ENCODE measurements at regions not wholly inside any gene's neighbourhood (a gene's known extent, or its start where the extent isn't known, plus 50 kb on each side); places are given as distances from the start of the nearest gene placed in this dataset.

DNA sequence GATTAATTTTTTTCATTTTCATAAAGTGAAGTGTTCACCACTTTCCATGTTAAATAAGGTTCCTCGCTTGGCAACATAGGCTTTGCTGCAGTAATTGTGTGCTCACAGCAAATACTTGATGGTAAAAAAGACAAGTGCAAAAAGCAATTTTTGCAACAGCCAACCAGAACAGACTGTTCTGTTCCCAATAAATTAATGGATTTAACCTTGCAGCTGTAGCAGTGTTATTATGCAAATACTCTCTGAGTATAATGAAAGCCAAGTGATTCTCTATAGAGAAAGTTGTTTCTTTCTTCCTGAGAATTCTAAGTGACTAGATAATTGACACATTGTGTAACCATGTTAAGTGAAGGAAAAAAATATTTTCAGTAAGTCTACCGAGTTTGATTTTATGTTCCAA is 183.7 kb upstream of the NAALADL2 start:
- DNase-seq, result no peak

DNA sequence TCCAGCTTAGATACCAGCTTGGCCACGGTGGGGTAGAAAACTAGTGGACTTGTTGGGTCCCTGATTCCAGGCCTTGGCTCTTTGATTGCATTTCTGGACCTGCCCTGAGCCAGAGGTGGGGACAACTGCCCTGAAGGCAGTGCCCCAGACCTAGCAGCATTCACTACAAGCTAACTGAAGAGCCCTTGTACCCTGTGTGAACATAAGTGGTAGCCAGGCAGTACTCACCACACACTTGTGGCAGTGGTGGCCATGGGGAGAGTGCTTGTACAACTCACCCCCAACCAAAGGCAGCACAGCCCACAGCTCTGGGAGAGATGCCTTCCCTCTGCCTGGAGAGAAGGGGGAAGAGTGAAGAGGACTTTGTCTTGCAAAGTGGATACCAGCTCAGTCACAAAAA is 177.3 kb upstream of the NAALADL2 start:
- no peak for DNase-seq

DNA sequence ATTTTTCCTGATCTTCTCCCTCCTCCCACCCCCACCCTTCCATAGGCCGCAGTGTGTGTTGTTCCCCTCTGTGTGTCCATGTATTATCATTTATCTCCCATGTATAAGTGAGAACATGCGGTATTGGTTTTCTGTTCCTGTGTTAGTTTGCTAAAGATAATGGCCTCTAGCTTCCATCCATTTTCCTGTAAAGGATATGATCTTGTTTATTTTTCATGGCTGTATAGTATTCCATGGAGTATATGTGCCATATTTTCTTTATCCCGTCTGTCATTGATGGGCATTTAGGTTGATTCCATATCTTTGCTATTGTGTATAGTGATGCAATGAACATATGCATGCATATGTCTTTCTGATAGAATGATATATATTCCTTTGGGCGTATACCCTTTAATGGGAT is 173.3 kb upstream of the NAALADL2 start:
- DNase-seq, result no peak

DNA sequence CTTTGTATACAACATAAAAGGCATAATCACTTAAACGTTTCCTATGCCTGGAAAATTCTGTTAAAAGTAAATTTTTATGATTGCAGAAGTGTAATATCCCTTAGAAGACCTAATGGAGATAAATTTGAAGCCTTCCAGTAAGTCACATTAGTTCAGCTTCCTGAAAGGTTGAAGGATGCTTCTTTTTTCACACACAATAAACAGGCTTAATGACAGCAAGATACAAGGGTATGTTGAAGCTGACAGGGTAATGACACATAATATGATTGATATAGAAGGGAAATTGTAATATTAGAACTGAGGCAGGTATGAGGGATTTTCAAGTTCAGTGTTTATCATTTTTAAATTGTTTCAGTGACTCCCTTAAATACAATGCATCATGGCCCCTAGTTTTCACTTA is 161.8 kb upstream of the NAALADL2 start:
- no peak for DNase-seq

- DNase-seq, result no peak
These were observed 158.4 kb upstream of the NAALADL2 start for GRCh38 chr3:174700736-174701135.

GRCh38 chr3:174710612-174711011 is 148.5 kb upstream of the NAALADL2 start:
- DNase-seq, result no peak

DNA sequence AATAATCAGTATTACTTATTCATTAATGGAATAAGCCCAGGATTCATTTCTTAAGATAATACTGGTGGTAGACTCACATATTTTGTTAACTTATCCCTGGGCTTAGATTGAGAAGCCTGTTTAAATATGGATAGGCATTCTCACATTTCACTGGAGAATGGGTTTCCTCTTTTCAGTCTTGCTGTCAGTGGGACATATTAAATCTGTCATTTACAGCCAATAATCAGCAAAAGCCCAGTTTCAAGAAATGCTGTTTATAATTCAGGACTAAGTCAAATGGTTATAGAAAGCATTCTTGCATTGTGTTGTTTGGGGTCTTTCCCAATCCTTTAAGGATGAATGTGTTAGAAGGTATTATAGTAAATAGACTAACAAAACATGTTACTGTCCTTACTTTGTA is 143.7 kb upstream of the NAALADL2 start:
- DNase-seq, result no peak

DNA sequence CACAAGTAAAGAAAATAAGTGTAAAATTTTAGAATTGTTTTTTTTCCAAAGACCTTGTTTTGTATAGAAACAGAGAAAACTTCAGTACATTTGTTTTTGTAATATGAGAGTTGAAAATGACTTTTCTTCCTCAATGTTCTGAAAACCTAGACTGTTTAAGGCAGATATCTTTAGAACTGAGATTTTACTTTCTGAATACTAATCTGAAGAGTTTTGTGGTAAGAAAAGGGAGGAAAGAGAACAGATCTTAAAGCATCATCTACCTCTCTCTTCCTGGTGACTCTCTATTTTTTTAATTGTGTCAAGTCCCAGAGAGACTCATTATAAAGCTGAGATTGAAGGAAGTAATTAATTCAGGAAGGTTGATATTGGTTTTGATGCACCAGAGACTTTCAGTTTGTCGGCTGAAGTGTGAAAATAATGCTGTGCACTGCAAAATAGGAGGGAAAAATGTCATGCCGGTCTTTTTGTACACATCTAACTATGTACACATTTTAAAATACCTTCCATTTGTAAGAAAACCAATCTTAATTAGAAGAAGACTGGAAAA is 142.1 kb upstream of the NAALADL2 start:
- no peak for DNase-seq

DNA sequence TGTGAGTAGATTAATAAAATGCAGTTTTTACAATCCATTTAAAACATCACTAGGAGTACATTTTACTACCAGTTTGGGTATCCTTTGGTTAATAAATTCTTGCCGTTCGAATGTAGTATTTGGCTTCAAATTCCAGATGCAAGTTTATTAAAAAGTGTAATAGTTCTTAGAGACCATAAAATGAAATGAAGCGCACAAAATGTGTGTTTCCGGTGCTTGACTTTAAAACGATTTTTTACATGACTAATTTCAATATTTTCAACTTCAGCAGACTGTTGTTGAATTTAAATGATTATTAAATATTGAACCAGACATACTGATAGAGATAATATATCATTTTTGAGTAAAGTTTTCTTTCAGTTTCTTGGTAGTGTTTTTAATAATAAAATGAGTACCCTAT is 138.4 kb upstream of the NAALADL2 start:
- no peak for DNase-seq

DNA sequence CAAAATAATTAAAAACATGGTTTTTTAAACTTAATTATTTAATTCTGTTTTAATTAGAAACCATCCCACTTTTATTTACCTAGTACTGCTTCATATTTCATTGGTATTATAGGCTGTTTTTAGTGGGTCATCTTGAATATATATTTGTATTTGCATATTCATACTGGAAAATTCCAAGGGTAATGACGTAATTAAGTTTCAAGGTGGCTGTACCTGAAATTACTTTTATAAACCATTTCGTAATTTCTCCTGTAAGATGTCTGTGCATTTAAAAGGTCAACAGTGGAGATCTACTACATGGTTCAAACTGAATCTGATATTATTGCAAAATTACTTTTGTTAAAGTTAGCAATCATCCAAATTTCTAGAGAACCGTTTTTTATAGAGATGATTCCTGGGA is 133.8 kb upstream of the NAALADL2 start:
- DNase-seq, result no peak

GRCh38 chr3:174737966-174738365 is 121.2 kb upstream of the NAALADL2 start:
- DNase-seq, result no peak

- DNase-seq, result no peak
These were observed 110.0 kb upstream of the NAALADL2 start for GRCh38 chr3:174749143-174749542.

- no peak for DNase-seq
These were observed 103.0 kb upstream of the NAALADL2 start for GRCh38 chr3:174755833-174756829.

GRCh38 chr3:174758943-174759342 is 100.2 kb upstream of the NAALADL2 start:
- no peak for DNase-seq

GRCh38 chr3:174767406-174767805 is 91.7 kb upstream of the NAALADL2 start:
- DNase-seq, result no peak

DNA sequence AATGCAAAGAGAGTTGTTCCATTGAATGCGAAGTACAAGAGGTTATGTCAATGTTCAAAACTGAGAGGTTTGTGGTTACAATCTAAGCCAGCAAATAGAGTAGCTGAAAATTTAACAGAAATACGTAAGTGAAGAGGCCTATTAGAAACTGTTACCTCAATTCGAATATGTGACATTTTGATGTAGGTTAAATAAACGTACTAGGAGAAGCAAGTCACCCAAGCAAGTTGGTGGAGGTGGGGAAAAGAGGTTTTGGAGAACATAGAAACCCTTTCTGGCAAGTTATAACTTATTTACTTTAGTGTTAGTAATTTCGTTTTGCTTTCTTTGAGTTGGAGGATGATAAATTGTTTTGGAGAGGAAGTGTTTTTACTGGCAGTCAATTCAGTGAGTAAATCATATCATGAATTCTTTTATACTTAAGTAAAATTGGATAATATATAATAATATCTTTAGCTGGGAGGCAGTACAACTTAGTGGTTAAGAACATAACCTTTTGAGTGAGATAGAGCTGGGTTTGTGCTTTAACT is 91.2 kb upstream of the NAALADL2 start:
- DNase-seq, result no peak

DNA sequence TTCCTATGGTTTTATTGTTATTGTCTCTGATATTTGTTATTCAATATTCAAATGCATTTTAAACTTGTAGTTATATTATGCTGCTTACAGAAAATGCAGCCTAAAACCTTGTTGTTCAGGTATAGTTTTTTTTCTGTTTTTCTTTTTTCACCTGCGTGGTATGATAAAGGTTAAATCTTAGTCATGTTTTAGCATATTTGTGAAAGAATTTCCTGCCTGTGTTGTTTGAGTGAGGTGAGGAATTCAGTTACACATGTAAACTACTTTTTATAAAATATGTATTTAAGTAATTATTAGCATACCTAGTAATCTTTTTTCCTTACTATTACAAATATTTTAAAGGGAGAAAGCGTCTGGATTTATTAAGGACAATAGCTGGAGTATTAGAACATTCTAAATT is 90.0 kb upstream of the NAALADL2 start:
- DNase-seq, result no peak

- DNase-seq, result no peak
These were observed 83.5 kb upstream of the NAALADL2 start for GRCh38 chr3:174775603-174776002.

DNA sequence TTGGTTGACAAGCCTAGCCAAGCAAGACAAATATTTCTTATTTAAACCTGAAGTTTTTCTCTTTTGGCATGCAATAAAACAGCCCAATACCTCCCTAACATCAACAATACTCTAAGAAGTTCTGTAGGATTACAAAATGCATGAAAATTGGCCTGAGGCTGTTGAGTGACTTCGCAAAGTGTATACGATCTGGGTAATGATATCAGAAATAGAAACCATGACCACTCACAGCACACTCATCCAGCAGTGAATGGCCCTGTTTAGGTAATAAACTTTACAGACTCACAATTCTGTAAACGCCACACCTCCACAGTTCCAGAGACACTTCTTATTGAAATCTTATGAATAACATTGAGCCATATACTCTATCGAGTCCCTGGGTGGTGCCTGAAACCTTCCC is 83.0 kb upstream of the NAALADL2 start:
- no peak for DNase-seq

DNA sequence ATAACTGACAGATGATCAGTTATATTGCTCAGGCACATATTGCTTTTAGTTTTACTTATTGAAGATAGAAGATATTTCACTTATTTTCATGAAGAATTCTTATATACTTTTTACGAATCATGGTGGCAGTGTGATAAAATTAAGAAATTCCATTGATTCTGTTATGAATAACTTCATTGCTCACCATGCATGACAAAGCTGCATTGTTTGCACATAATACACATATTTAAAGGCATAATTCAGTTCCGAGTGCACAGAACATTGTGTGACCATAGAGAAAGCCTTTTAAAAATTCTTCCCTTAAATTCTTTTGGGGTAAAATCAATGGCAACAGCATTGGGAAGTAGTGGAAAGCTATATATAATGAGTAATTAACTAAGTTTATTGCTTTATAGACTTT is 82.5 kb upstream of the NAALADL2 start:
- no peak for DNase-seq

GRCh38 chr3:174777813-174778212 is 81.3 kb upstream of the NAALADL2 start:
- no peak for DNase-seq

DNA sequence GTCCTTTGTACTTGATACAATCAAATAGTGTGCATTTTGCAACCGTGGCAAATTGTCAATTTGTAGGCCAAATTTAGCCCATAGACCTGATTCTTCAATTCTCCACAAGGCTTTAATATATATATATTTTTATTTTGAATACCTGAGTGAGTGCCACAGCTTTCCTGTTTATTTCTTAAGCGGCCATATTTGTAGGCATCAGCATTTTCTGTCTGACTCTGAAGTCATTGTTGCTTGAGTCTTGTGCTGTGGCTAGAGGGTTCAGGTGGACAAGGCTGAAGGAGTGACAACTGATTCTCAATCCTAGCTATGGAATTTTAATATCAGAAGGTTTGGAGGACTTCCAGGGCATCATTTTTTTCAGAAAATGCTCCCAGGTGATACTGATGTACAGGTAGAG is 75.6 kb upstream of the NAALADL2 start:
- DNase-seq, result no peak

- DNase-seq, result no peak
These were observed 74.8 kb upstream of the NAALADL2 start for GRCh38 chr3:174784206-174784934.

DNA sequence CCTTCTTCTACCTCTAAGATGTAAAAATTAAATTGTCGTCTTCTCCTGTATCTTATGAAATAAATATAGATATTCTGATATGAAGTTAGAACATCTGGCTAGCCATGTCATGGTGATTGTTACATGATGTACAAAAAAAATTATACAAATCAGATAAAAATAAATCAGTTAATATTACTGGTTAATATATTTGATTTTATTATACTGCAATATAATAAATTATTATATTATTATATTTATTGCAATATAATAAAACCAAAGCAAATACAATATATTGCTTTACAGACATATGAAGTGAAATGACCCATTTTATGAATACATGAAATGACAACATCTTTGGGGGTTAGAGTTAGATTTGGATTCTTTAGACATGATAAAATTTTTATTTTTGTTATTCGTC is 72.3 kb upstream of the NAALADL2 start:
- no peak for DNase-seq

Data from activated CD4-positive, CD25-positive, alpha-beta regulatory T cell (primary cell).